ENCODE measurements at regions not wholly inside any gene's neighbourhood (a gene's known extent, or its start where the extent isn't known, plus 50 kb on each side); places are given as distances from the start of the nearest gene placed in this dataset.
A peak's percentile ranks its signal among the peaks of the same experiment; 100 is the strongest.

GRCh38 chr5:91436241-91436640, 53.1 kb upstream of the ARRDC3 start:
- Histone ChIP-seq H3K4me1 (peaks cover 0 to 6% (median 3%) of the 10 kb centered on the region in 4 donors), H3K27ac (peak overlapping the region; percentile 30 to 70 (median 41)), H3K9me3 (no peaks in the 10 kb centered on the region), H3K4me3 (no peak overlapping the region), H3K36me3 (no peaks in the 10 kb centered on the region), H3K27me3 (no peaks in the 10 kb centered on the region)
- peak in 1 of 3 donors; percentile 57 for DNase-seq
- intact Hi-C loops (cut with DNase I): no loop called here
- WGBS (ENCODE audit: insufficient coverage, low coverage, low lambda C conversion rate, missing lambda C conversion rate): 5% methylated on average over 3 of the region's 3 CpGs
- peak; percentile 98 to 100 (median 98) for ATAC-seq
- TF ChIP-seq POLR2A (IDR thresholded peaks at IDR 0.05): no peak
- no peak for TF ChIP-seq CTCF (IDR thresholded peaks at IDR 0.05)

- TF ChIP-seq POLR2A (IDR thresholded peaks at IDR 0.05): no peak
- TF ChIP-seq CTCF (IDR thresholded peaks at IDR 0.05): no peak
- ATAC-seq (no peak), DNase-seq (no peak)
- Histone ChIP-seq H3K4me1 (peaks cover 0 to 6% (median 3%) of the 10 kb centered on the region in 4 donors), H3K9me3 (no peaks in the 10 kb centered on the region), H3K27me3 (no peaks in the 10 kb centered on the region), H3K4me3 (no peak overlapping the region), H3K36me3 (no peaks in the 10 kb centered on the region), H3K27ac (no peak overlapping the region)
- intact Hi-C loops (cut with DNase I): no loop called here
Observed at GRCh38 chr5:91434348-91434747, 51.2 kb upstream of the ARRDC3 start.

- DNase-seq (no peak), ATAC-seq (no peak)
- 86% methylated on average over 1 of the region's 1 CpG for WGBS (ENCODE audit: insufficient coverage, low coverage, low lambda C conversion rate, missing lambda C conversion rate)
- Histone ChIP-seq H3K4me3 (no peak overlapping the region), H3K9me3 (no peaks in the 10 kb centered on the region), H3K27ac (no peak overlapping the region), H3K27me3 (no peaks in the 10 kb centered on the region), H3K4me1 (peaks cover 0 to 6% (median 3%) of the 10 kb centered on the region in 4 donors), H3K36me3 (no peaks in the 10 kb centered on the region)
- TF ChIP-seq CTCF (IDR thresholded peaks at IDR 0.05) (no peak), POLR2A (IDR thresholded peaks at IDR 0.05) (no peak)
- intact Hi-C loops (cut with DNase I): no loop called here
Observed at GRCh38 chr5:91433861-91434260, 50.7 kb upstream of the ARRDC3 start.
